Spleen (tissue), 7 donors: ENCODE measurements at regions not wholly inside any gene's neighbourhood (a gene's known extent, or its start where the extent isn't known, plus 50 kb on each side); places are given as distances from the start of the nearest gene placed in this dataset.

Source experiments
- CTCF ChIP-seq, 11 experiments: fragments of 200-600 bp in 7 of 11; fragments of 450-650 bp in 4 of 11; sonication (generic) in 4 of 11; IDR thresholded peaks in 8 of 11; conservative IDR thresholded peaks in 3 of 11; 1 replicate in 7 of 11; 2 replicates in 4 of 11; pipeline versions ENCODE4 v1.4.0 to v1.8.0; 2016 to 2021; ENCODE audit warnings: antibody characterized with exemption in 11 of 11, inconsistent platforms in 4 of 11, mild to moderate bottlenecking in 1 of 11
- POLR2A ChIP-seq, 3 donors: fragments of 450-650 bp; IDR thresholded peaks; one replicate each; pipeline ENCODE4 v1.5.1; 2017; ENCODE audit warnings: antibody characterized with exemption in 3 of 3, mild to moderate bottlenecking in 1 of 3
- POLR2AphosphoS5 ChIP-seq, 3 donors: sonication (generic); formaldehyde crosslinking; IDR thresholded peaks; one replicate each; pipeline ENCODE4 v1.5.1; 2017; ENCODE audit warnings: antibody characterized with exemption in 3 of 3
- donor health status: DM: no; HTN: no; CAD: no; lungs with moderate emphysema.
- donor health status: DM: no; HTN: no; CAD: no.
- donor health status: DM: no; HTN: no; CAD: no.

GRCh38 chr18:10017043-10017442 lies 103.2 kb downstream of the VAPA start:
- no peak for TF ChIP-seq CTCF (IDR thresholded peaks at IDR 0.05 in 8 of 11, conservative IDR thresholded peaks at IDR 0.05 in 3 of 11)
- TF ChIP-seq POLR2A (IDR thresholded peaks at IDR 0.05), result no peak
- no peak for TF ChIP-seq POLR2AphosphoS5 (IDR thresholded peaks at IDR 0.05)
